MCF 10A (cell line): ENCODE measurements at regions not wholly inside any gene's neighbourhood (a gene's known extent, or its start where the extent isn't known, plus 50 kb on each side); places are given as distances from the start of the nearest gene placed in this dataset.
"Not testable (repeated sequence)": the region's sequence is repeated elsewhere in the genome, so short reads cannot be mapped to it uniquely, and the experiment has no call there.

Experiments
- BruUV-seq: library from RNA; stranded (reverse); fragments of 400-500 nt; replicated peaks from 2 replicates; lab custom pipeline; 2021; lab: Mats Ljungman, UMichigan
- CTCF ChIA-PET: fragments of 300-600 bp; sonication (Branson Sonifier 250); formaldehyde crosslinking; extraction: SDS; loops from one replicate; lab custom pipeline; 2021; ENCODE audit warnings: antibody characterized with exemption, inconsistent platforms; lab: Yijun Ruan, JAX
- POLR2A ChIA-PET: fragments of 300-600, 350-650 bp; sonication (Branson Sonifier 250); formaldehyde crosslinking; extraction: SDS; loops from one replicate; lab custom pipeline; 2020; ENCODE audit warnings: antibody characterized with exemption, inconsistent platforms; lab: Yijun Ruan, JAX
- DNase-seq: peaks from one replicate; pipeline ENCODE4 v3.0.0-alpha.2; 2018; ENCODE audit not compliant: unreplicated experiment
- H3K27ac Mint-ChIP-seq: one replicate; pipeline ENCODE4 v1.8.0; 2022; ENCODE audit warnings: mild to moderate bottlenecking, low read depth, mixed read lengths; ENCODE audit not compliant: unreplicated experiment
- H3K27me3 Mint-ChIP-seq: one replicate; pipeline ENCODE4 v1.8.0; 2022; ENCODE audit warnings: mixed read lengths; ENCODE audit not compliant: insufficient read depth, unreplicated experiment
- H3K36me3 Mint-ChIP-seq: one replicate; pipeline ENCODE4 v1.8.0; 2022; ENCODE audit warnings: mild to moderate bottlenecking, moderate library complexity, mixed read lengths; ENCODE audit not compliant: insufficient read depth, unreplicated experiment
- H3K4me1 Mint-ChIP-seq: one replicate; pipeline ENCODE4 v1.8.0; 2022; ENCODE audit warnings: mixed read lengths; ENCODE audit not compliant: insufficient read depth, unreplicated experiment
- H3K4me3 Mint-ChIP-seq: one replicate; pipeline ENCODE4 v1.8.0; 2022; ENCODE audit warnings: mild to moderate bottlenecking, moderate library complexity, mixed read lengths; ENCODE audit not compliant: unreplicated experiment
- H3K9me3 Mint-ChIP-seq: one replicate; pipeline ENCODE4 v1.8.0; 2022; ENCODE audit warnings: mixed read lengths; ENCODE audit not compliant: unreplicated experiment
- intact Hi-C: fragments of 100-400 bp; cut with micrococcal nuclease; formaldehyde crosslinking; loops from 2 replicates; pipeline ENCODE4 v1.14.1; 2022
- TF ChIP-seq, protein P1 (sequence below): fragments of 200-600 bp; IDR thresholded peaks from one replicate; pipeline ENCODE4 v1.8.0; 2022; ENCODE audit warnings: antibody characterized with exemption, mild to moderate bottlenecking; ENCODE audit not compliant: unreplicated experiment

GRCh38 chr6:145096846-145097245 lies 638.5 kb downstream of the EPM2A start:
- Mint-ChIP-seq H3K4me1 (no peaks in the 10 kb centered on the region), H3K27me3 (no peaks in the 10 kb centered on the region), H3K27ac (no peak overlapping the region), H3K9me3 (no peaks in the 10 kb centered on the region), H3K36me3 (no peaks in the 10 kb centered on the region), H3K4me3 (no peak overlapping the region)
- TF ChIP-seq, protein P1, sequence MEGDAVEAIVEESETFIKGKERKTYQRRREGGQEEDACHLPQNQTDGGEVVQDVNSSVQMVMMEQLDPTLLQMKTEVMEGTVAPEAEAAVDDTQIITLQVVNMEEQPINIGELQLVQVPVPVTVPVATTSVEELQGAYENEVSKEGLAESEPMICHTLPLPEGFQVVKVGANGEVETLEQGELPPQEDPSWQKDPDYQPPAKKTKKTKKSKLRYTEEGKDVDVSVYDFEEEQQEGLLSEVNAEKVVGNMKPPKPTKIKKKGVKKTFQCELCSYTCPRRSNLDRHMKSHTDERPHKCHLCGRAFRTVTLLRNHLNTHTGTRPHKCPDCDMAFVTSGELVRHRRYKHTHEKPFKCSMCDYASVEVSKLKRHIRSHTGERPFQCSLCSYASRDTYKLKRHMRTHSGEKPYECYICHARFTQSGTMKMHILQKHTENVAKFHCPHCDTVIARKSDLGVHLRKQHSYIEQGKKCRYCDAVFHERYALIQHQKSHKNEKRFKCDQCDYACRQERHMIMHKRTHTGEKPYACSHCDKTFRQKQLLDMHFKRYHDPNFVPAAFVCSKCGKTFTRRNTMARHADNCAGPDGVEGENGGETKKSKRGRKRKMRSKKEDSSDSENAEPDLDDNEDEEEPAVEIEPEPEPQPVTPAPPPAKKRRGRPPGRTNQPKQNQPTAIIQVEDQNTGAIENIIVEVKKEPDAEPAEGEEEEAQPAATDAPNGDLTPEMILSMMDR, result no peak
- CTCF ChIA-PET, result interaction anchor here (1.0 kb wide), 1 partner anchor 9 kb away, joined by 3 read pairs; no protein-coding TSS in a partner anchor
- POLR2A ChIA-PET, result interaction anchor here (0.8 to 1.2 kb wide), 2 partner anchors 9 to 13 kb away, joined by 3 read pairs; no protein-coding TSS in a partner anchor
- intact Hi-C loops, result no loop called here
- BruUV-seq, result no TSS peak
- no peak for DNase-seq

- CTCF ChIA-PET, H3K4me3 Mint-ChIP-seq, BruUV-seq, H3K36me3 Mint-ChIP-seq, H3K9me3 Mint-ChIP-seq, H3K27me3 Mint-ChIP-seq, H3K4me1 Mint-ChIP-seq, H3K27ac Mint-ChIP-seq, DNase-seq, intact Hi-C loops: not testable (repeated sequence)
- POLR2A ChIA-PET, result interaction anchor here (0.6 to 0.8 kb wide), 2 partner anchors 17 to 50 kb away, joined by 3 read pairs; no protein-coding TSS in a partner anchor
These were observed 637.2 kb downstream of the EPM2A start for GRCh38 chr6:145098127-145098526.

GRCh38 chr6:145099713-145100112 lies 635.6 kb downstream of the EPM2A start:
- no peaks in the 10 kb centered on the region for H3K4me1 Mint-ChIP-seq
- ChIA-PET CTCF (no interaction called here), POLR2A (no interaction called here)
- H3K27ac Mint-ChIP-seq, result no peak overlapping the region
- no peaks in the 10 kb centered on the region for H3K36me3 Mint-ChIP-seq
- intact Hi-C loops, result no loop called here
- no peaks in the 10 kb centered on the region for H3K9me3 Mint-ChIP-seq
- no TSS peak for BruUV-seq
- TF ChIP-seq, protein P1, result no peak
- no peak for DNase-seq
- H3K4me3 Mint-ChIP-seq, result no peak overlapping the region
- no peaks in the 10 kb centered on the region for H3K27me3 Mint-ChIP-seq

- Mint-ChIP-seq H3K27ac (peak overlapping the region; percentile 11), H3K4me3 (no peak overlapping the region), H3K36me3 (no peaks in the 10 kb centered on the region), H3K27me3 (no peaks in the 10 kb centered on the region), H3K4me1 (peaks cover 22% of the 10 kb centered on the region), H3K9me3 (peaks cover 13% of the 10 kb centered on the region)
- intact Hi-C loops, result no loop called here
- ChIA-PET POLR2A (interaction anchor here (1.1 to 1.4 kb wide), 4 partner anchors 14 to 41 kb away, joined by 3 to 5 read pairs (median 4); no protein-coding TSS in a partner anchor), CTCF (interaction anchor here (0.7 kb wide), 2 partner anchors 191 to 516 kb away, joined by 3 to 4 read pairs; no protein-coding TSS in a partner anchor)
- peak; percentile 72 for DNase-seq
- TF ChIP-seq, protein P1, result no peak
- BruUV-seq, result no TSS peak
These were observed 625.2 kb downstream of the EPM2A start for GRCh38 chr6:145110109-145110508.

GRCh38 chr6:145111407-145111806 lies 623.9 kb downstream of the EPM2A start:
- Mint-ChIP-seq H3K27ac (peak overlapping the region; percentile 11), H3K4me1 (peaks cover 22% of the 10 kb centered on the region), H3K9me3 (peaks cover 13% of the 10 kb centered on the region)
- H3K27me3 Mint-ChIP-seq, CTCF ChIA-PET, BruUV-seq, intact Hi-C loops, H3K36me3 Mint-ChIP-seq, DNase-seq, H3K4me3 Mint-ChIP-seq: not testable (repeated sequence)
- POLR2A ChIA-PET, result interaction anchor here (1.1 kb wide), 1 partner anchor 64 kb away, joined by 3 read pairs; no protein-coding TSS in a partner anchor
